ENCODE measurements at regions not wholly inside any gene's neighbourhood (a gene's known extent, or its start where the extent isn't known, plus 50 kb on each side); places are given as distances from the start of the nearest gene placed in this dataset.

GRCh38 chr13:18714889-18715288 is 466.7 kb downstream of the TUBA3C start:
- TF ChIP-seq CTCF (IDR thresholded peaks at IDR 0.05; ENCODE audit: low read length) (no peak), EZH2 (optimal IDR thresholded peaks at IDR 0.05; ENCODE audit: low read depth, low read length) (no peak)

All from MM.1S (cell line).